ENCODE measurements at regions not wholly inside any gene's neighbourhood (a gene's known extent, or its start where the extent isn't known, plus 50 kb on each side); places are given as distances from the start of the nearest gene placed in this dataset.

- TF ChIP-seq EZH2phosphoT487 (IDR thresholded peaks at IDR 0.05; ENCODE audit: borderline replicate concordance, low read length): no peak
- TF ChIP-seq CTCF (conservative IDR thresholded peaks at IDR 0.05; ENCODE audit: low read depth, low read length): no peak
Measured at GRCh38 chr3:76765511-76765910, 274.4 kb upstream of the ROBO2 start.
